ENCODE measurements at regions not wholly inside any gene's neighbourhood (a gene's known extent, or its start where the extent isn't known, plus 50 kb on each side); places are given as distances from the start of the nearest gene placed in this dataset.
"Not testable (repeated sequence)": the region's sequence is repeated elsewhere in the genome, so short reads cannot be mapped to it uniquely, and the experiment has no call there.

GRCh38 chr17:45586651-45586934 is 96.1 kb upstream of the PLEKHM1 start:
- not testable (repeated sequence) for DNase-seq

DNA sequence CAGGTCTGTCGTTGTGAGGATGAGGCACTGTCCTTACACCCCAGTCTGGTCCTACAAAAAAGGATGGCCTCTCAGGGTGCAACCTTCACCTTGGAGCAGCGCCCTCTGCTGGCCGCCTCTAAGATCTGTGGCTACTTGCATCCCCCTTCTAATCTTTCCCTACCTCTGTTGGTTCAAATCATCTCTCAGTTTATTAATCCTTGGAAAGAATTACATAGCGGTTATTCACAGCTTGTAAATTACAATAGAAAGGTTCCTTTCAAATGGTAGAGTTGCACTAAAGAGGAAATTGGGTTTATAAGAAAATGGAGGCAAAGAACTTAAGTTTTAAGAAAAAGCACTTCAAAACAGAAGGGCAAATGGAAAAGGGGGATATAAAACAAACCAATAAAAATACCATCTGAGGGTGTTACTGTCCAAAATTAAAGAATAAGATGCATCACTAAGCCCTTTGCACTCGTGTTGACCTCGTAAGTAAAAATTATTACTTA is 102.0 kb upstream of the PLEKHM1 start:
- DNase-seq: peak; percentile 74

GRCh38 chr17:45596347-45596746 is 105.8 kb upstream of the PLEKHM1 start:
- not testable (repeated sequence) for DNase-seq

DNA sequence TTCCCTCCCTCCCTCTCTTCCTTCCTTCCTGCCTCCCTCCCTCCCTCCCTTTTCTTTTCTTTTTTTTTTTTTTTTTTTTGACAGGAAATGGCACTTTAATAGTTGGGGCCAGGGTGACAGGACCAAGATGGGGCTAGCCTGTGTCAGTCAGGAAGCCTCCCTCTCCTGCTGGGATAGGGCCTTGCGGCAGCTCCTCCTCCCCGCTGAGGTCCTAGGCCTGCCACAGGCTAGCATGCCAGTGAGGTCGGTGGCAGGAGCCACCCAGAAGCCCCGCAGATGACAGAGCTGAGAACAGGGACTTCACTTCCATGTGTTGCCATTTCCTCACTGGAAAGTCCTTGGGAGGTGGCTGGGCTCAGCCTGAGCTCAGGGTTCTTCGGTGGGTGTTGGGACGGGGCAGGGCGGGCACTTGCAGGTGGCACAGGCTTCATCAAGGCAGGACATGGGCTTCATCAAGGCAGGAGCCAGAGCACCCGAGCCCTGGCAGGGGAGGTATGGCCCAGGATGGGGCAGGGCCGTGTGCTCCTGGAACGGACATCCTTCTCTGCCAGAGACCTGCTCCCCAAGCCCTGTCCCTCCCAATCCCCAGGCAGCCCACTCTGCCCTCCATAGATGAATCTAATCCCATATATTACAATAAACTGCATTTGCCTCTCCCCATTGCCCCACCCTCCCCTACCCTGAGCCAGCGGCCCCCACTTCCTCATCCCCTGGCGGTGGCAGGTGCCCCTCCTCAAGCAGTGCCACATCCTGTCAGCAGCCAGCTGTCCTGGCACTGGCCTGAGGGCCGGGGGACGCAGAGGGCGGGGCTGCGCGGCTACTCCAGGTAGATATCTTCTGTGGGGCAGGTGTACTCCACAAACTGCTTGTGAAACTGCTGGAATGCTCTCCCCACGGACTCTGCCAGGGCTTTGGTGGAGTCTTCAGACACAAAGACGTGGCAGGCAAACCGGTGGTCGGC is 109.8 kb upstream of the PLEKHM1 start:
- not testable (repeated sequence) for DNase-seq

GRCh38 chr17:45601013-45601412 is 110.5 kb upstream of the PLEKHM1 start:
- not testable (repeated sequence) for DNase-seq

DNA sequence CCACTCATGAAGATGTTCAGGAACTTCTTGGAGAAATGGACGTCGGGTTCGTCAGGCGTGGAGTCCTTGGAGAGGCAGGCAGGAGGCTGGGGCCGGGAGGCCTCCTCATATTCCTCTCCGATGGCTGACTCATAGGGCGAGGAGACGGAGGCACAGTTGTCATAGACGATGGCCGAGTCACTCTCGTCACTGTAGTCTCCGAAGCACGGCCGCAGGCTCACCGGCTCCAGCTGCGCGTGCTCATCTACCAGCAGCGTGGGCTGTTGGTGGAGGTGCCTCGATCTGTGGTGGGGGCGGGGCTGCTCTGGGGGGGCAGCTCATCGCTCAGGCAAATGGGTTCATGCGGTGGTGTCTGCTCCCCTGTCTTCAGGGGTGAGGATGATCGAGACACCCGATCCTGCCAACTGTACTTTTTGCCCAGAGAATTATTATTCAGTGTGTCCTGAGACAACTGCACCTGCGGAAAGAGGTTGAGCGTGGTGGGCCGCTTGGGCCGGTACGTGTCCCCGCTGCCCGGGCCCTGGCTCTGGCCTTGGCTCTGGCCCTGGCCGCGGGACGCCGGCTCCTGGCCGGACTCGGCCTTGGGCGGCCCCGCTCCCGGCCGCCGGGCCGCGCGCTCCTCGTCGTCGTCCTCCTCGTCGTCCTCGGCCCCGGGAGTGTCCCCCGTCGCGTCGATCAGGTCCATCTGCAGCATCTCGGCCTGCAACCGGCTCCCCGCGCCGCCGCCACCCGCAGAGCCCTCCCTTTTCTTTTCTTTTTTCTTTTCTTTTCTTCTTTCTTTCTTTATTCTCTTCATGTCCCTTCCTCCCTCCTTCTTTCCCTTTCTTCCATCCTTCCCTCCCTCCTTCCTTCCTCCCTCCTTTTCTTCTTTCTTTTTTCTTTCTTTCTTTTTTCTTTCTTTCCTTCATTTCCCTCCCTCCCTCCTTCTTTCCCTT is 111.4 kb upstream of the PLEKHM1 start:
- DNase-seq: not testable (repeated sequence)

DNA sequence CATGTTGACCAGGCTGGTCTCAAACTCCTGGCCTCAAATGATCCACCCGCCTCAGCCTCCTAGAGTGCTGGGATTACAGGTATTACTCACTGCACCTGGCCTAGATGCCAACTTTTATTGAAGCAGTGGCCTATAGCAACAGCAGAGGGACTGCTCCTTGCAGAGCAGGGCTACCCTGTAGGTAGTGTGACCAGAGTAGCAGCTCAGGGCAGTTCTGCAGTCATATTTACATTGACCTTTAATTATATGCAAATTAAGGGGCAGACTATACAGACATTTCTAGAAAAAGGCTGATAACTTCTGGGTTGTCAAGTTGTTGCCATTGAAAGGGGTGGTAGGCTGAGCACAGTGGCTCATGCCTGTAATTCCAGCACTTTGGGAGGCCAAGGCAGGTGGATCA is 115.2 kb upstream of the PLEKHM1 start:
- DNase-seq: not testable (repeated sequence)

- DNase-seq: peak; percentile 49
These were observed 129.5 kb upstream of the PLEKHM1 start for GRCh38 chr17:45619984-45620405.

DNA sequence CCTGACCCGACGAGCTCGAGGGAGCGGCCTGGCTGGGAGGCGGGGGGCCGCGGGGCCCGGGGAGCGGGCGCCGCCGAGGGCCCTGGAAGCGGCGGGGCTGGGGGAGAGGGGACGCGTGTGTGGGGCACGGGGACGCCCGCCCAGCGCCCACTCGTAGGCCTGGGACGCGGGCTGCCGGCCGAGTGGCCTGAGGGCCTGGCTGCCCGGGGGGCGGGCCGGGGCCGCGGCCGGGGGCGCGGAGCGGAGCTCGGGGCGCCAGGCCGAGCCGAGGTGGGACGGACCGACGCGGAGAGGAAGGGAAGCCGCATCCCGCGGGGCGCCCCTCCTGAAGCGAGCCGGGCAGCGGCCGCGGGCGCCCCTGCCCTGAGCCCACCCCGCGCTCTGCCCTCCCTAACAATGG is 129.9 kb upstream of the PLEKHM1 start:
- DNase-seq: not testable (repeated sequence)

GRCh38 chr17:45621087-45621486 is 130.6 kb upstream of the PLEKHM1 start:
- DNase-seq: not testable (repeated sequence)

DNA sequence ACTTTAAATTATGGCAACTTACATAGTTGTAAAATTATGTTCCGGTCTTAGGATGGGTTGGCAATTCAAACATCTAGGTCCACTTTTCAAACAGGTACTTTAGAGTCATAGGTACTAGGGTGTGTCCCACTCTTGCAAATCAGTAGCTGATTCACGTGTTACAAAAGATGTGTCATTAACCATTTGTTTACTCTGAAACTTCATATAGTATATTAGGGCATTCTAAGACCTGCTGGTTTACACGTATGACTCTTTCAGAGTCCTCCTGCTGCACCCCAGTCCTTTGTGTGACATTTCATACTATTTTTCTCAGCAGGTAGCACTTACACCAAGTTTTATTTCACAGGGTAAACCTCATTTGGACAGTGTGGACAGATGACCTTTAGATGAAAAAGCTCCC is 131.8 kb upstream of the PLEKHM1 start:
- DNase-seq: not testable (repeated sequence)

GRCh38 chr17:45628019-45628418 is 137.5 kb upstream of the PLEKHM1 start:
- DNase-seq: no peak

DNA sequence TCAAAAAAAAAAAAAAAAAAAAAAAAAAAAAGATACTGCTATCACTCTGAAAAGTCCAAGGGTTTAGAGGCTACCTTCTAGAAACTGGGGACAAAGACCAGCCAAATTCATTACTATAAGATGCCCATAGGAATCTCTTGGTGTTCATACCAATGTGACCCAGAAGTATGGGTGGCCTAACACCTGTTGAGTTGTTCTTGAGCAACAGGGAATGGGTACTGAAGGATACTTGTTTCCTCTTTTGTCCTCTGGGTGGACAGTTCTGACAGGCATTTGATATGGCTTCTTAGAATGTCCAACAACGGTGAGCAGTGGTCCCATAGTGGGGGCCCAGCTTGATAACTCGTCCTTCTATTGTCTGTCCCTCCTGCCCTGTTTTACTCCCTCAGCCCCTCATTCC is 141.4 kb upstream of the PLEKHM1 start:
- no peak for DNase-seq

- no peak for DNase-seq
These were observed 144.7 kb upstream of the CRHR1 start for GRCh38 chr17:45639297-45639849.

- DNase-seq: peak; percentile 78
These were observed 143.8 kb upstream of the CRHR1 start for GRCh38 chr17:45640141-45640850.

GRCh38 chr17:45641541-45641940 is 142.6 kb upstream of the CRHR1 start:
- no peak for DNase-seq

- no peak for DNase-seq
These were observed 140.5 kb upstream of the CRHR1 start for GRCh38 chr17:45643591-45643990.

DNA sequence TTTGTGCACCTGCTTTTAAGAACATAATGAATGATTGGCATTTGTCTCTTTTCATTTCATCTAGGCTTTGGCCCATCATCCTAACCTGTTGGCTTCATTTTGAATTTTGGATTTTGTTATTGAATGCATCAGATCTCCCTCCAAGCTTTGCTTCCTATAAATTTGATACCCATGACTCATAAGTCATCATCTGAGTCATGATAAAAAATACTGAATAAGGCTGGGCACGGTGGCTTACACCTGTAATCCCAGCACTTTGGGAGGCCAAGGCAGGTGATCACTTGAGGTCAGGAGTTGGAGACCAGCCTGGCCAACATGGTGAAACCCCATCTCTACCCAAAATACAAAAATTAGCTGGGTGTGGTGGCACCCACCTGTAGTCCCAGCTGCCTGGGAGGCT is 139.5 kb upstream of the CRHR1 start:
- not testable (repeated sequence) for DNase-seq

- DNase-seq: no peak
These were observed 138.8 kb upstream of the CRHR1 start for GRCh38 chr17:45645330-45645729.

- DNase-seq: no peak
These were observed 137.7 kb upstream of the CRHR1 start for GRCh38 chr17:45646288-45646988.

GRCh38 chr17:45648642-45649041 is 135.5 kb upstream of the CRHR1 start:
- no peak for DNase-seq

DNA sequence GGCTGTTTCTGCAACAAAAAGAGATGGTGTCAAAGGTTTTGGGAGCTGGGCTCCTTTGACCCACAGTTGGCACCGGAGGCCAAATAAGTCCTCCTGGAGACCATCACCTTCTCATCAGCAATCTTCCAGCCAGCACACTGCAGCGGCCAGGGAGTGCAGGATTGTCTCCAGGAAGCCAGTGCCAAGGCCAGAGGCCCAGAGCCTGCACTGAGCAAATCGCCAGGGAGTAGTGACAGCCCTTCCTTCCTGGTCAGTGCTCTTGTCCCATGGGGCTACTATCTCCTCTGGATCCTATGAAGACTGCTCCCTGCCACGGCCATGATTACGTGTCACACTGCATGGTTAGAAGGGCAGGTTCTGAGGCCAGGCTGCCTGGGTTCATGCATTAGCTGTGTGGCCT is 134.3 kb upstream of the CRHR1 start:
- no peak for DNase-seq

Data from suppressor macrophage treated with lipopolysaccharide for 4 hours (primary cell).